HCT116 (cell line): ENCODE measurements at regions not wholly inside any gene's neighbourhood (a gene's known extent, or its start where the extent isn't known, plus 50 kb on each side); places are given as distances from the start of the nearest gene placed in this dataset.

Experiments
- ATAC-seq: fragments of 200-7000 bp; cut with Tn5 transposase; 2 replicates; pipeline ENCODE4 v1.9.1; 2020; ENCODE audit warnings: mild to moderate bottlenecking, moderate library complexity
- BruUV-seq: library from RNA; stranded (reverse); fragments of 400-500 nt; replicated peaks from 2 replicates; lab custom pipeline; 2021; lab: Mats Ljungman, UMichigan
- CTCF ChIA-PET: fragments of 300-600 bp; sonication (Branson Sonifier 250); formaldehyde crosslinking; loops from one replicate; lab custom pipeline; 2021; ENCODE audit warnings: antibody characterized with exemption; lab: Charles Lee
- POLR2A ChIA-PET: fragments of 300-600, 350-600 bp; sonication (Branson Sonifier 250); formaldehyde crosslinking; loops from one replicate; lab custom pipeline; 2021; ENCODE audit warnings: antibody characterized with exemption; lab: Charles Lee
- RAD21 ChIA-PET, 2 experiments: fragments of 300-600 bp; sonication (Branson Sonifier 250); formaldehyde crosslinking; loops; one replicate each; lab custom pipeline; 2023; ENCODE audit warnings: low total read pairs in 2 of 2; ENCODE audit not compliant: uncharacterized antibody in 2 of 2, unreplicated experiment in 2 of 2, low non-redundant PET in 1 of 2; lab: Charles Lee
- DNase-seq: peaks from one replicate; pipeline ENCODE4 v3.0.0-alpha.2; 2010; ENCODE audit warnings: low read depth, low spot score
- H2AFZ ChIP-seq: fragments of 200-600 bp; shearing (Covaris generic), sonication (generic); 2 replicates; pipeline ENCODE4 v1.6.1; 2017; ENCODE audit warnings: low read depth, mixed run types, mixed read lengths, antibody characterized with exemption, low read length; ENCODE audit not compliant: poor library complexity, severe bottlenecking
- H3K27ac ChIP-seq: 2 replicates; pipeline ENCODE4 v1.5.1; 2012; ENCODE audit warnings: low read depth, low read length
- H3K27me3 ChIP-seq: fragments of 200-600 bp; sonication (generic); 2 replicates; pipeline ENCODE4 v1.6.1; 2016; ENCODE audit warnings: mixed run types, low read length, mixed read lengths; ENCODE audit not compliant: insufficient read depth
- H3K36me3 ChIP-seq, 2 experiments: fragments of 200-500 bp in 1 of 2; fragments of 200-600 bp in 1 of 2; sonication (Bioruptor generic) in 1 of 2; sonication (generic) in 1 of 2; 2 replicates each; pipeline versions ENCODE4 v1.5.1 to v1.6.1; 2014 to 2016; ENCODE audit warnings: low read length in 2 of 2, inconsistent platforms in 1 of 2, mixed read lengths in 1 of 2, mixed run types in 1 of 2; ENCODE audit not compliant: insufficient read depth in 2 of 2, control insufficient read depth in 1 of 2
- H3K4me1 ChIP-seq, 2 experiments: fragments of 200-600 bp in 1 of 2; sonication (generic) in 1 of 2; 2 replicates each; pipeline versions ENCODE4 v1.5.1 to v1.6.1; 2012 to 2017; ENCODE audit warnings: low read length in 2 of 2, inconsistent platforms in 1 of 2, mild to moderate bottlenecking in 1 of 2, mixed read lengths in 1 of 2, mixed run types in 1 of 2, moderate library complexity in 1 of 2; ENCODE audit not compliant: insufficient read depth in 2 of 2, control insufficient read depth in 1 of 2
- H3K4me2 ChIP-seq: fragments of 200-600 bp; sonication (generic); 2 replicates; pipeline ENCODE4 v1.6.1; 2017; ENCODE audit warnings: mixed run types, low read length, mixed read lengths
- H3K4me3 ChIP-seq, 2 experiments: fragments of 200-600 bp in 1 of 2; sonication (generic) in 1 of 2; replicated peaks in 1 of 2; 2 replicates each; pipeline ENCODE4 v1.5.1; 2011 to 2016; ENCODE audit warnings: low read length in 2 of 2, control low read depth in 1 of 2, low read depth in 1 of 2, mild to moderate bottlenecking in 1 of 2, mixed read lengths in 1 of 2, mixed run types in 1 of 2
- H3K79me2 ChIP-seq: fragments of 200-600 bp; sonication (generic); 2 replicates; pipeline ENCODE4 v1.6.1; 2017; ENCODE audit warnings: mild to moderate bottlenecking, mixed run types, low read length, moderate library complexity, mixed read lengths; ENCODE audit not compliant: insufficient read depth
- H3K9ac ChIP-seq: fragments of 200-600 bp; sonication (generic); 2 replicates; pipeline ENCODE4 v1.6.1; 2016; ENCODE audit warnings: low read length, mixed read lengths
- H3K9me2 ChIP-seq: fragments of 200-600 bp; sonication (generic), shearing (Covaris generic); 2 replicates; pipeline ENCODE4 v1.6.1; 2017; ENCODE audit warnings: mixed run types, mild to moderate bottlenecking, moderate library complexity; ENCODE audit not compliant: insufficient read depth
- H3K9me3 ChIP-seq, 2 experiments: fragments of 200-500 bp in 1 of 2; fragments of 200-600 bp in 1 of 2; sonication (Bioruptor generic) in 1 of 2; sonication (generic) in 1 of 2; 2 replicates each; pipeline ENCODE4 v1.6.1; 2014 to 2017; ENCODE audit warnings: low read length in 2 of 2, mixed read lengths in 2 of 2, inconsistent platforms in 1 of 2, low read depth in 1 of 2, mild to moderate bottlenecking in 1 of 2, mixed run types in 1 of 2, moderate library complexity in 1 of 2; ENCODE audit not compliant: control insufficient read depth in 1 of 2, insufficient read depth in 1 of 2
- H4K20me1 ChIP-seq: fragments of 200-600 bp; sonication (generic), shearing (Covaris generic); 2 replicates; pipeline ENCODE4 v1.6.1; 2017; ENCODE audit warnings: mixed run types, mild to moderate bottlenecking, moderate library complexity; ENCODE audit not compliant: insufficient read depth
- ATF3 ChIP-seq: IDR thresholded peaks from 2 replicates; pipeline ENCODE4 v1.6.1; 2012
- EZH2 ChIP-seq: fragments of 200-600 bp; sonication (generic); IDR thresholded peaks from 2 replicates; pipeline ENCODE4 v1.6.1; 2017; ENCODE audit warnings: antibody characterized with exemption, mixed run types
- EZH2phosphoT487 ChIP-seq: fragments of 200-600 bp; IDR thresholded peaks from 2 replicates; pipeline ENCODE4 v1.6.1; 2018; ENCODE audit warnings: antibody characterized with exemption, borderline replicate concordance
- FOSL1 ChIP-seq: IDR thresholded peaks from 2 replicates; pipeline ENCODE4 v1.6.1; 2012; ENCODE audit warnings: low read depth
- JUND ChIP-seq: IDR thresholded peaks from 2 replicates; pipeline ENCODE4 v1.6.1; 2012
- POLR2AphosphoS5 ChIP-seq: IDR thresholded peaks from 2 replicates; pipeline ENCODE4 v1.6.1; 2011; ENCODE audit warnings: mild to moderate bottlenecking, low read depth, low read length, moderate library complexity
- RAD21 ChIP-seq: IDR thresholded peaks from 2 replicates; pipeline ENCODE4 v1.6.1; 2012; ENCODE audit warnings: low read depth, mild to moderate bottlenecking
- SIN3A ChIP-seq: IDR thresholded peaks from 2 replicates; pipeline ENCODE4 v1.6.1; 2012; ENCODE audit warnings: low read depth
- ZNF274 ChIP-seq: fragments of 200-500 bp; sonication (Bioruptor generic); IDR thresholded peaks from 2 replicates; pipeline ENCODE4 v1.6.1; 2014; ENCODE audit warnings: mild to moderate bottlenecking, low read depth, low read length, inconsistent platforms
- intact Hi-C: fragments of 100-400 bp; cut with micrococcal nuclease; formaldehyde crosslinking; loops from 2 replicates; pipeline ENCODE4 v1.10.0; 2022

GRCh38 chr15:95447486-95447885, 883.0 kb upstream of the NR2F2 start (continued):
- TF ChIP-seq ATF3 (no peak), EZH2 (no peak), FOSL1 (no peak), SIN3A (no peak), EZH2phosphoT487 (no peak), ZNF274 (no peak), POLR2AphosphoS5 (no peak)
- TF ChIP-seq, all 23 proteins: peak for 0

- Histone ChIP-seq H3K27ac (no peak overlapping the region), H3K36me3 (no peaks in the 10 kb centered on the region), H3K27me3 (no peaks in the 10 kb centered on the region), H3K79me2 (no peaks in the 10 kb centered on the region), H3K9me3 (no peaks in the 10 kb centered on the region), H2AFZ (no peak overlapping the region), H4K20me1 (no peaks in the 10 kb centered on the region), H3K4me2 (no peak overlapping the region), H3K9ac (no peak overlapping the region), H3K4me3 (no peak overlapping the region), H3K4me1 (no peaks in the 10 kb centered on the region), H3K9me2 (no peaks in the 10 kb centered on the region)
- ATAC-seq (no peak), DNase-seq (no peak)
- intact Hi-C loops: no loop called here
- ChIA-PET CTCF (no interaction called here), RAD21 (no interaction called here), POLR2A (no interaction called here)
- no TSS peak for BruUV-seq
- TF ChIP-seq JUND: no peak
Measured at GRCh38 chr15:95448531-95449229, 881.8 kb upstream of the NR2F2 start.

- H3K9me2 ChIP-seq: no peaks in the 10 kb centered on the region
- no peak overlapping the region for H3K4me2 ChIP-seq
- no peak for ATAC-seq
- H3K9me3 ChIP-seq: no peaks in the 10 kb centered on the region
- BruUV-seq: no TSS peak
- H3K4me3 ChIP-seq: no peak overlapping the region
- no peak for DNase-seq
- RAD21 ChIA-PET: no interaction called here
- POLR2A ChIA-PET: no interaction called here
- H3K79me2 ChIP-seq: no peaks in the 10 kb centered on the region
- no peak overlapping the region for H2AFZ ChIP-seq
- no peaks in the 10 kb centered on the region for H3K4me1 ChIP-seq
- CTCF ChIA-PET: no interaction called here
- H3K27me3 ChIP-seq: no peaks in the 10 kb centered on the region
- TF ChIP-seq RAD21 (peak; percentile 26; the same call in 1 of the 2 replicates), POLR2AphosphoS5 (no peak)
- H3K36me3 ChIP-seq: no peaks in the 10 kb centered on the region
- no peak overlapping the region for H3K9ac ChIP-seq
- H3K27ac ChIP-seq: no peak overlapping the region
- intact Hi-C loops: no loop called here
- H4K20me1 ChIP-seq: no peaks in the 10 kb centered on the region
Measured at GRCh38 chr15:95449230-95449628, 881.3 kb upstream of the NR2F2 start.
